Psoas muscle (tissue), 7 donors: ENCODE measurements at regions not wholly inside any gene's neighbourhood (a gene's known extent, or its start where the extent isn't known, plus 50 kb on each side); places are given as distances from the start of the nearest gene placed in this dataset.

Experiments
- ATAC-seq, 4 donors: fragments of 200-7000 bp; cut with Tn5 transposase; one replicate each; pipeline ENCODE4 v1.9.1; 2020; ENCODE audit warnings: moderate library complexity in 3 of 4, mild to moderate bottlenecking in 2 of 4
- DNase-seq, 2 donors: peaks; one replicate each; pipeline ENCODE4 v3.0.0-alpha.2; 2020
- H3K27ac ChIP-seq: fragments of 200-600 bp; one replicate; pipeline ENCODE4 v1.8.0; 2022
- H3K27me3 ChIP-seq, 3 donors: fragments of 200-600 bp in 1 of 3; one replicate each; pipeline versions ENCODE4 v1.6.1 to v1.8.0; 2013 to 2022; ENCODE audit warnings: low read length in 2 of 3, mild to moderate bottlenecking in 2 of 3, moderate library complexity in 1 of 3; ENCODE audit not compliant: insufficient read depth in 3 of 3
- H3K36me3 ChIP-seq, 2 donors: fragments of 200-600 bp in 1 of 2; one replicate each; pipeline versions ENCODE4 v1.6.1 to v1.8.0; 2013 to 2022; ENCODE audit warnings: low read depth in 1 of 2, mild to moderate bottlenecking in 1 of 2, moderate library complexity in 1 of 2; ENCODE audit not compliant: insufficient read depth in 1 of 2
- H3K4me1 ChIP-seq: fragments of 200-600 bp; one replicate; pipeline ENCODE4 v1.8.0; 2022
- H3K4me3 ChIP-seq: fragments of 200-600 bp; one replicate; pipeline ENCODE4 v1.8.0; 2022; ENCODE audit warnings: mild to moderate bottlenecking
- H3K9me3 ChIP-seq: fragments of 200-600 bp; one replicate; pipeline ENCODE4 v1.8.0; 2022
- CTCF ChIP-seq: fragments of 200-600 bp; IDR thresholded peaks from one replicate; pipeline ENCODE4 v1.8.0; 2022; ENCODE audit warnings: antibody characterized with exemption
- WGBS, 3 donors: extraction: QIAGEN DNeasy Blood & Tissue Kit; methylation state at CpG; one replicate each; pipeline versions ENCODE4 v1.1.6 to v1.1.7; 2013; 5-methylcytosine and 5-hydroxymethylcytosine counted together
- intact Hi-C, 2 donors: fragments of 100-400 bp; cut with DNase I; formaldehyde crosslinking; loops; one replicate each; pipeline versions ENCODE4 v1.11.0 to v1.14.2; 2022
- donor health status: healthy with polysubstance abuse.
- donor health status: DM: no; HTN: no; CAD: no; lungs with moderate emphysema.
- donor health status: Bipolar disorder and iron deficiency.
- donor health status: healthy.
- donor health status: DM: yes; HTN: yes; CAD: no.
- donor health status: DM: no; HTN: no; CAD: no.
- donor health status: DM: yes; HTN: yes; CAD: no.

GRCh38 chr17:72588561-72588960 is 467.7 kb downstream of the SOX9 start:
- intact Hi-C loops, result no loop called here
- H3K4me3 ChIP-seq, result no peak overlapping the region
- peaks cover 0 to 44% (median 11%) of the 10 kb centered on the region in 3 donors for H3K27me3 ChIP-seq
- no peak overlapping the region for H3K27ac ChIP-seq
- no peak for TF ChIP-seq CTCF
- 74 to 78% (median 77%) methylated on average over 7 of the region's 7 CpGs for WGBS, 3 donors
- DNase-seq (no peak), ATAC-seq (no peak)
- no peaks in the 10 kb centered on the region for H3K36me3 ChIP-seq
- peaks cover 11% of the 10 kb centered on the region for H3K4me1 ChIP-seq
- H3K9me3 ChIP-seq, result no peaks in the 10 kb centered on the region

DNA sequence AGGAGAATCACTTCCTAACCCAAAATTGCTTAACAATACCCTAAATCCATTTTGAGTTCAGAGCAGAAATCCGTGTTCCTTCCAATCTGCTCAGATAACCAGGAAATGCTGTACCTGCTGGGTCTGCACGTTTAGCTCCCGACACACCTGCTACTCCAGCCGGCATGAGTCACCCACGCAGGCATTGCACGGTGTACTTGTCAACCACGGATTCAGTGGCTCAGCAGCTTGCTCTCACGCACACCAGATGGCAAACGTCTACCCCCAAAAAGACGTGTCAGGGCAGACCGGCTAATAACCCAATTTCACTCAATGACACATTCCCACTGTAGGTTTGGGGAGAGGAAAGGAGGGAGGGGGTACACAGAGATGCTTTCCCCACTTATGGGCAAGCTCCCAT is 468.1 kb downstream of the SOX9 start:
- intact Hi-C loops, result no loop called here
- DNase-seq (no peak), ATAC-seq (no peak)
- H3K4me3 ChIP-seq, result no peak overlapping the region
- H3K27me3 ChIP-seq, result peaks cover 0 to 44% (median 11%) of the 10 kb centered on the region in 3 donors
- H3K9me3 ChIP-seq, result no peaks in the 10 kb centered on the region
- no peaks in the 10 kb centered on the region for H3K36me3 ChIP-seq
- WGBS, 3 donors, result 49 to 50% (median 50%) methylated on average over 11 of the region's 11 CpGs
- peaks cover 11% of the 10 kb centered on the region for H3K4me1 ChIP-seq
- TF ChIP-seq CTCF, result no peak
- no peak overlapping the region for H3K27ac ChIP-seq

GRCh38 chr17:72590382-72590781 is 469.6 kb downstream of the SOX9 start:
- Histone ChIP-seq H3K9me3 (no peaks in the 10 kb centered on the region), H3K4me1 (peaks cover 11% of the 10 kb centered on the region), H3K36me3 (no peaks in the 10 kb centered on the region), H3K27ac (no peak overlapping the region), H3K4me3 (no peak overlapping the region), H3K27me3 (peaks cover 0 to 52% (median 13%) of the 10 kb centered on the region in 3 donors)
- intact Hi-C loops, result no loop called here
- WGBS, 3 donors, result 37 to 56% (median 44%) methylated on average over 3 of the region's 3 CpGs
- DNase-seq, result no peak
- no peak for TF ChIP-seq CTCF
- no peak for ATAC-seq

GRCh38 chr17:72590882-72591281 is 470.1 kb downstream of the SOX9 start:
- no peak overlapping the region for H3K27ac ChIP-seq
- H3K9me3 ChIP-seq, result no peaks in the 10 kb centered on the region
- ATAC-seq, result no peak
- no peak for DNase-seq
- peaks cover 0 to 57% (median 13%) of the 10 kb centered on the region in 3 donors for H3K27me3 ChIP-seq
- H3K36me3 ChIP-seq, result no peaks in the 10 kb centered on the region
- intact Hi-C loops, result no loop called here
- WGBS, 3 donors, result 44 to 52% (median 50%) methylated on average over 9 of the region's 9 CpGs
- no peak for TF ChIP-seq CTCF
- H3K4me1 ChIP-seq, result peaks cover 11% of the 10 kb centered on the region
- no peak overlapping the region for H3K4me3 ChIP-seq
